Activated T-cell treated with anti-CD3 and anti-CD28 coated beads, Interleukin-2, amount 50 U/mL, for 72 hours (primary cell): ENCODE measurements at regions not wholly inside any gene's neighbourhood (a gene's known extent, or its start where the extent isn't known, plus 50 kb on each side); places are given as distances from the start of the nearest gene placed in this dataset.
"Not testable (repeated sequence)": the region's sequence is repeated elsewhere in the genome, so short reads cannot be mapped to it uniquely, and the experiment has no call there.

ENCODE experiments used
- ATAC-seq, 2 donors: fragments of 150-1000 bp; cut with Tn5 transposase; replicated peaks in 1 of 2; 2 replicates each; pipeline ENCODE4 v1.10.0; 2021; ENCODE audit warnings: moderate library complexity in 2 of 2, mild to moderate bottlenecking in 1 of 2
- DNase-seq, 2 donors: peaks; one replicate each; pipeline ENCODE4 v3.0.0; 2021 to 2022; ENCODE audit warnings: mixed read lengths in 1 of 2
- H3K27ac Mint-ChIP-seq: one replicate; pipeline ENCODE4 v1.8.0; 2022; ENCODE audit warnings: mild to moderate bottlenecking, moderate library complexity, mixed read lengths
- H3K27me3 Mint-ChIP-seq: one replicate; pipeline ENCODE4 v1.8.0; 2022; ENCODE audit warnings: low read depth, mixed read lengths
- H3K36me3 Mint-ChIP-seq, 2 donors: one replicate each; pipeline ENCODE4 v1.8.0; 2022; ENCODE audit warnings: mixed read lengths in 2 of 2, mild to moderate bottlenecking in 1 of 2; ENCODE audit not compliant: insufficient read depth in 2 of 2
- H3K4me1 Mint-ChIP-seq: one replicate; pipeline ENCODE4 v1.8.0; 2022; ENCODE audit warnings: low read depth, mixed read lengths
- H3K4me3 Mint-ChIP-seq, 2 donors: one replicate each; pipeline ENCODE4 v1.8.0; 2022; ENCODE audit warnings: mild to moderate bottlenecking in 2 of 2, mixed read lengths in 2 of 2, moderate library complexity in 2 of 2
- H3K9me3 Mint-ChIP-seq, 2 donors: one replicate each; pipeline ENCODE4 v1.8.0; 2022; ENCODE audit warnings: mixed read lengths in 2 of 2

- DNase-seq, result no peak
Measured at GRCh38 chr5:53261245-53261644, 151.7 kb upstream of the MOCS2 start.

GRCh38 chr5:53262348-53262970 is 152.9 kb upstream of the MOCS2 start:
- H3K27ac Mint-ChIP-seq, result no peak overlapping the region
- DNase-seq (no peak), ATAC-seq (no peak)
- no peaks in the 10 kb centered on the region for H3K36me3 Mint-ChIP-seq
- H3K4me3 Mint-ChIP-seq, result no peak overlapping the region
- no peaks in the 10 kb centered on the region for H3K9me3 Mint-ChIP-seq
- peaks cover 30% of the 10 kb centered on the region for H3K27me3 Mint-ChIP-seq
- no peaks in the 10 kb centered on the region for H3K4me1 Mint-ChIP-seq

More at GRCh38 chr5:53261245-53261644, 151.7 kb upstream of the MOCS2 start:
- H3K9me3 Mint-ChIP-seq, result no peaks in the 10 kb centered on the region
- H3K4me3 Mint-ChIP-seq, result no peak overlapping the region
- no peak overlapping the region for H3K27ac Mint-ChIP-seq
- H3K27me3 Mint-ChIP-seq, result peaks cover 41% of the 10 kb centered on the region
- ATAC-seq, result peak in 1 of 2 donors; percentile 26
- H3K36me3 Mint-ChIP-seq, result no peaks in the 10 kb centered on the region
- no peaks in the 10 kb centered on the region for H3K4me1 Mint-ChIP-seq

- no peak overlapping the region for H3K27ac Mint-ChIP-seq
- DNase-seq (no peak), ATAC-seq (no peak)
- H3K4me3 Mint-ChIP-seq, result no peak overlapping the region
- H3K4me1 Mint-ChIP-seq, result no peaks in the 10 kb centered on the region
- no peaks in the 10 kb centered on the region for H3K9me3 Mint-ChIP-seq
- H3K27me3 Mint-ChIP-seq, result peaks cover 26% of the 10 kb centered on the region
- H3K36me3 Mint-ChIP-seq, result no peaks in the 10 kb centered on the region
Measured at GRCh38 chr5:53263151-53263550, 153.6 kb upstream of the MOCS2 start.

- Mint-ChIP-seq H3K4me1 (no peaks in the 10 kb centered on the region), H3K27ac (no peak overlapping the region), H3K27me3 (peaks cover 21% of the 10 kb centered on the region), H3K9me3 (peaks cover 0 to 3% of the 10 kb centered on the region in 2 donors), H3K36me3 (no peaks in the 10 kb centered on the region), H3K4me3 (no peak overlapping the region)
- DNase-seq (no peak), ATAC-seq (no peak)
Measured at GRCh38 chr5:53265043-53265442, 155.5 kb upstream of the MOCS2 start.

GRCh38 chr5:53268241-53268640 is 158.7 kb upstream of the MOCS2 start:
- not testable (repeated sequence) for H3K36me3 Mint-ChIP-seq, ATAC-seq, H3K27ac Mint-ChIP-seq, H3K4me3 Mint-ChIP-seq, H3K4me1 Mint-ChIP-seq, DNase-seq, H3K9me3 Mint-ChIP-seq
- H3K27me3 Mint-ChIP-seq, result peaks cover 21% of the 10 kb centered on the region

- no peak overlapping the region for H3K4me3 Mint-ChIP-seq
- no peak for DNase-seq
- peaks cover 0 to 7% of the 10 kb centered on the region in 2 donors for H3K9me3 Mint-ChIP-seq
- no peak overlapping the region for H3K27ac Mint-ChIP-seq
- H3K4me1 Mint-ChIP-seq, result no peaks in the 10 kb centered on the region
- H3K36me3 Mint-ChIP-seq, result peaks cover 0 to 2% of the 10 kb centered on the region in 2 donors
- ATAC-seq, result no peak
- no peaks in the 10 kb centered on the region for H3K27me3 Mint-ChIP-seq
Measured at GRCh38 chr5:53275666-53276065, 166.1 kb upstream of the MOCS2 start.

- Mint-ChIP-seq H3K9me3 (peaks cover 0 to 3% of the 10 kb centered on the region in 2 donors), H3K4me1 (no peaks in the 10 kb centered on the region), H3K36me3 (peaks cover 0 to 1% of the 10 kb centered on the region in 2 donors), H3K4me3 (no peak overlapping the region), H3K27me3 (no peaks in the 10 kb centered on the region), H3K27ac (no peak overlapping the region)
- ATAC-seq (no peak), DNase-seq (no peak)
Measured at GRCh38 chr5:53276825-53277224, 167.3 kb upstream of the MOCS2 start.

GRCh38 chr5:53277491-53277890 is 167.9 kb upstream of the MOCS2 start:
- Mint-ChIP-seq H3K36me3 (peaks cover 0 to 1% of the 10 kb centered on the region in 2 donors), H3K4me1 (no peaks in the 10 kb centered on the region), H3K4me3 (no peak overlapping the region), H3K27ac (no peak overlapping the region), H3K27me3 (no peaks in the 10 kb centered on the region), H3K9me3 (peaks cover 0 to 2% of the 10 kb centered on the region in 2 donors)
- no peak for DNase-seq
- no peak for ATAC-seq

- ATAC-seq, result no peak
- Mint-ChIP-seq H3K27ac (no peak overlapping the region), H3K36me3 (peaks cover 1 to 5% of the 10 kb centered on the region in 2 donors), H3K9me3 (peaks cover 9% of the 10 kb centered on the region in 2 donors), H3K27me3 (peaks cover 18% of the 10 kb centered on the region), H3K4me1 (no peaks in the 10 kb centered on the region), H3K4me3 (no peak overlapping the region)
- DNase-seq, result no peak
Measured at GRCh38 chr5:53287573-53287972, 178.0 kb upstream of the MOCS2 start.

GRCh38 chr5:53288511-53288910 is 179.0 kb upstream of the MOCS2 start:
- no peak for DNase-seq
- no peak for ATAC-seq
- H3K27me3 Mint-ChIP-seq, result peaks cover 23% of the 10 kb centered on the region
- H3K4me1 Mint-ChIP-seq, result no peaks in the 10 kb centered on the region
- H3K36me3 Mint-ChIP-seq, result peaks cover 1 to 5% of the 10 kb centered on the region in 2 donors
- H3K27ac Mint-ChIP-seq, result no peak overlapping the region
- no peak overlapping the region for H3K4me3 Mint-ChIP-seq
- H3K9me3 Mint-ChIP-seq, result peaks cover 9% of the 10 kb centered on the region in 2 donors

- Mint-ChIP-seq H3K4me1 (no peaks in the 10 kb centered on the region), H3K27me3 (peaks cover 23% of the 10 kb centered on the region), H3K36me3 (peaks cover 0 to 5% of the 10 kb centered on the region in 2 donors), H3K27ac (no peak overlapping the region), H3K9me3 (peaks cover 9% of the 10 kb centered on the region in 2 donors), H3K4me3 (no peak overlapping the region)
- DNase-seq (no peak), ATAC-seq (no peak)
Measured at GRCh38 chr5:53291047-53291446, 181.5 kb upstream of the MOCS2 start.

GRCh38 chr5:53291528-53291927 is 182.0 kb upstream of the MOCS2 start:
- H3K36me3 Mint-ChIP-seq, result peaks cover 0 to 5% of the 10 kb centered on the region in 2 donors
- no peak overlapping the region for H3K4me3 Mint-ChIP-seq
- no peaks in the 10 kb centered on the region for H3K4me1 Mint-ChIP-seq
- peaks cover 9% of the 10 kb centered on the region in 2 donors for H3K9me3 Mint-ChIP-seq
- DNase-seq, result no peak
- no peak overlapping the region for H3K27ac Mint-ChIP-seq
- H3K27me3 Mint-ChIP-seq, result peaks cover 23% of the 10 kb centered on the region
- ATAC-seq, result no peak

GRCh38 chr5:53298841-53299240 is 181.6 kb upstream of the FST start:
- H3K4me1 Mint-ChIP-seq, result peaks cover 14% of the 10 kb centered on the region
- ATAC-seq (peak in 1 of 2 donors; percentile 3), DNase-seq (no peak)
- peaks cover 18% of the 10 kb centered on the region for H3K27me3 Mint-ChIP-seq
- H3K36me3 Mint-ChIP-seq, result no peaks in the 10 kb centered on the region
- H3K4me3 Mint-ChIP-seq, result no peak overlapping the region
- peak overlapping the region; percentile 54 for H3K27ac Mint-ChIP-seq
- H3K9me3 Mint-ChIP-seq, result peaks cover 3 to 4% of the 10 kb centered on the region in 2 donors

GRCh38 chr5:53302529-53302928 is 177.9 kb upstream of the FST start:
- Mint-ChIP-seq H3K9me3 (peaks cover 3 to 15% of the 10 kb centered on the region in 2 donors), H3K36me3 (peaks cover 1% of the 10 kb centered on the region in 2 donors), H3K4me1 (peaks cover 17% of the 10 kb centered on the region), H3K27ac (no peak overlapping the region), H3K27me3 (peaks cover 28% of the 10 kb centered on the region), H3K4me3 (no peak overlapping the region)
- DNase-seq (no peak), ATAC-seq (no peak)
